Fibroblast of skin of right biceps (primary cell): ENCODE measurements at regions not wholly inside any gene's neighbourhood (a gene's known extent, or its start where the extent isn't known, plus 50 kb on each side); places are given as distances from the start of the nearest gene placed in this dataset.

ENCODE experiments used
- DNase-seq: peaks from one replicate; pipeline ENCODE4 v3.0.0-alpha.2; 2013

- DNase-seq, result peak; percentile 96
Measured at GRCh38 chr2:234146087-234146826, 95.8 kb downstream of the SPP2 start.

GRCh38 chr2:234145511-234145910 lies 95.0 kb downstream of the SPP2 start:
- DNase-seq, result no peak

- no peak for DNase-seq
Measured at GRCh38 chr2:234145057-234145456, 94.6 kb downstream of the SPP2 start.

- no peak for DNase-seq
Measured at GRCh38 chr2:234143896-234144295, 93.4 kb downstream of the SPP2 start.

- DNase-seq, result peak; percentile 40
Measured at GRCh38 chr2:234142530-234142929, 92.0 kb downstream of the SPP2 start.

- peak; percentile 40 for DNase-seq
Measured at GRCh38 chr2:234139755-234140154, 89.3 kb downstream of the SPP2 start.

GRCh38 chr2:234138836-234139235 lies 88.3 kb downstream of the SPP2 start:
- DNase-seq, result no peak

GRCh38 chr2:234137400-234138014 lies 87.0 kb downstream of the SPP2 start:
- peak; percentile 70 for DNase-seq

GRCh38 chr2:234136461-234136860 lies 86.0 kb downstream of the SPP2 start:
- no peak for DNase-seq

GRCh38 chr2:234135750-234136221 lies 85.3 kb downstream of the SPP2 start:
- DNase-seq, result peak; percentile 85

- DNase-seq, result no peak
Measured at GRCh38 chr2:234134496-234134895, 84.0 kb downstream of the SPP2 start.

- peak; percentile 90 for DNase-seq
Measured at GRCh38 chr2:234133004-234133403, 82.5 kb downstream of the SPP2 start.

- no peak for DNase-seq
Measured at GRCh38 chr2:234130777-234131181, 80.3 kb downstream of the SPP2 start.

GRCh38 chr2:234128606-234129005 lies 78.1 kb downstream of the SPP2 start:
- DNase-seq, result no peak
